ENCODE measurements at regions not wholly inside any gene's neighbourhood (a gene's known extent, or its start where the extent isn't known, plus 50 kb on each side); places are given as distances from the start of the nearest gene placed in this dataset.

- no peak overlapping the region for H3K27ac ChIP-seq (ENCODE audit: low read depth in 2 of 2, low read length in 2 of 2)
- H3K27me3 ChIP-seq (ENCODE audit: control insufficient read depth, insufficient read depth, low read length), result no peaks in the 10 kb centered on the region
- no peaks in the 10 kb centered on the region for H3K36me3 ChIP-seq (ENCODE audit: control insufficient read depth in 2 of 3, insufficient read depth in 3 of 3, low read length in 3 of 3)
- peaks cover 0 to 3% (median 0%) of the 10 kb centered on the region in 3 donors for H3K9me3 ChIP-seq (ENCODE audit: control insufficient read depth in 2 of 3, insufficient read depth in 1 of 3, low read length in 3 of 3)
- no peaks in the 10 kb centered on the region for H3K4me1 ChIP-seq (ENCODE audit: control insufficient read depth in 2 of 3, insufficient read depth in 2 of 3, low read depth in 1 of 3, low read length in 3 of 3)
- FAIRE-seq (no peak), DNase-seq (no peak)
- intact Hi-C loops (cut with DNase I), result no loop called here
- TF ChIP-seq CTCF (IDR thresholded peaks at IDR 0.05; ENCODE audit: borderline replicate concordance, extremely low read depth, insufficient read depth), result no peak
- H3K9ac ChIP-seq (ENCODE audit: low read length in 3 of 3), result no peak overlapping the region
- no peak overlapping the region for H3K4me3 ChIP-seq (ENCODE audit: low read length in 3 of 3)
Observed at GRCh38 chr10:8456386-8456785, 401.9 kb downstream of the GATA3 start.

GRCh38 chr10:8460626-8461025 is 406.1 kb downstream of the GATA3 start:
- H3K9me3 ChIP-seq (ENCODE audit: control insufficient read depth in 2 of 3, insufficient read depth in 1 of 3, low read length in 3 of 3), result peaks cover 0 to 3% (median 0%) of the 10 kb centered on the region in 3 donors
- DNase-seq (no peak), FAIRE-seq (no peak)
- no peak for TF ChIP-seq CTCF (IDR thresholded peaks at IDR 0.05; ENCODE audit: borderline replicate concordance, extremely low read depth, insufficient read depth)
- H3K4me3 ChIP-seq (ENCODE audit: low read length in 3 of 3), result no peak overlapping the region
- H3K27ac ChIP-seq (ENCODE audit: low read depth in 2 of 2, low read length in 2 of 2), result no peak overlapping the region
- intact Hi-C loops (cut with DNase I), result no loop called here
- no peak overlapping the region for H3K9ac ChIP-seq (ENCODE audit: low read length in 3 of 3)
- H3K36me3 ChIP-seq (ENCODE audit: control insufficient read depth in 2 of 3, insufficient read depth in 3 of 3, low read length in 3 of 3), result no peaks in the 10 kb centered on the region
- no peaks in the 10 kb centered on the region for H3K27me3 ChIP-seq (ENCODE audit: control insufficient read depth, insufficient read depth, low read length)
- H3K4me1 ChIP-seq (ENCODE audit: control insufficient read depth in 2 of 3, insufficient read depth in 2 of 3, low read depth in 1 of 3, low read length in 3 of 3), result no peaks in the 10 kb centered on the region

- no peak overlapping the region for H3K9ac ChIP-seq (ENCODE audit: low read length in 3 of 3)
- peaks cover 0 to 3% (median 0%) of the 10 kb centered on the region in 3 donors for H3K9me3 ChIP-seq (ENCODE audit: control insufficient read depth in 2 of 3, insufficient read depth in 1 of 3, low read length in 3 of 3)
- FAIRE-seq (no peak), DNase-seq (no peak)
- H3K27ac ChIP-seq (ENCODE audit: low read depth in 2 of 2, low read length in 2 of 2), result no peak overlapping the region
- H3K36me3 ChIP-seq (ENCODE audit: control insufficient read depth in 2 of 3, insufficient read depth in 3 of 3, low read length in 3 of 3), result no peaks in the 10 kb centered on the region
- no peak for TF ChIP-seq CTCF (IDR thresholded peaks at IDR 0.05; ENCODE audit: borderline replicate concordance, extremely low read depth, insufficient read depth)
- no peaks in the 10 kb centered on the region for H3K27me3 ChIP-seq (ENCODE audit: control insufficient read depth, insufficient read depth, low read length)
- H3K4me3 ChIP-seq (ENCODE audit: low read length in 3 of 3), result no peak overlapping the region
- no peaks in the 10 kb centered on the region for H3K4me1 ChIP-seq (ENCODE audit: control insufficient read depth in 2 of 3, insufficient read depth in 2 of 3, low read depth in 1 of 3, low read length in 3 of 3)
- intact Hi-C loops (cut with DNase I), result no loop called here
Observed at GRCh38 chr10:8462565-8462964, 408.1 kb downstream of the GATA3 start.

- intact Hi-C loops (cut with DNase I), result no loop called here
- H3K9me3 ChIP-seq (ENCODE audit: control insufficient read depth in 2 of 3, insufficient read depth in 1 of 3, low read length in 3 of 3), result no peaks in the 10 kb centered on the region
- no peaks in the 10 kb centered on the region for H3K27me3 ChIP-seq (ENCODE audit: control insufficient read depth, insufficient read depth, low read length)
- no peak for TF ChIP-seq CTCF (IDR thresholded peaks at IDR 0.05; ENCODE audit: borderline replicate concordance, extremely low read depth, insufficient read depth)
- H3K4me3 ChIP-seq (ENCODE audit: low read length in 3 of 3), result no peak overlapping the region
- no peaks in the 10 kb centered on the region for H3K4me1 ChIP-seq (ENCODE audit: control insufficient read depth in 2 of 3, insufficient read depth in 2 of 3, low read depth in 1 of 3, low read length in 3 of 3)
- H3K9ac ChIP-seq (ENCODE audit: low read length in 3 of 3), result no peak overlapping the region
- no peak for DNase-seq
- FAIRE-seq, result no peak
- H3K27ac ChIP-seq (ENCODE audit: low read depth in 2 of 2, low read length in 2 of 2), result no peak overlapping the region
- H3K36me3 ChIP-seq (ENCODE audit: control insufficient read depth in 2 of 3, insufficient read depth in 3 of 3, low read length in 3 of 3), result no peaks in the 10 kb centered on the region
Observed at GRCh38 chr10:8463853-8464252, 409.4 kb downstream of the GATA3 start.

Measured in kidney (tissue), 13 donors.